ENCODE measurements at regions not wholly inside any gene's neighbourhood (a gene's known extent, or its start where the extent isn't known, plus 50 kb on each side); places are given as distances from the start of the nearest gene placed in this dataset.
A peak's percentile ranks its signal among the peaks of the same experiment; 100 is the strongest.

- no peak for TF ChIP-seq CTCF (IDR thresholded peaks at IDR 0.05; ENCODE audit: low read depth, low read length)
- peak in 1 of 2 donors; percentile 35 for DNase-seq (ENCODE audit: low read depth in 2 of 2)
- H3K4me3 ChIP-seq (replicated peaks in 1 of 2; ENCODE audit: low read depth in 2 of 2, low read length in 2 of 2): no peak overlapping the region
Measured at GRCh38 chr6:135701426-135701825, 150.1 kb upstream of the PDE7B start.

DNA sequence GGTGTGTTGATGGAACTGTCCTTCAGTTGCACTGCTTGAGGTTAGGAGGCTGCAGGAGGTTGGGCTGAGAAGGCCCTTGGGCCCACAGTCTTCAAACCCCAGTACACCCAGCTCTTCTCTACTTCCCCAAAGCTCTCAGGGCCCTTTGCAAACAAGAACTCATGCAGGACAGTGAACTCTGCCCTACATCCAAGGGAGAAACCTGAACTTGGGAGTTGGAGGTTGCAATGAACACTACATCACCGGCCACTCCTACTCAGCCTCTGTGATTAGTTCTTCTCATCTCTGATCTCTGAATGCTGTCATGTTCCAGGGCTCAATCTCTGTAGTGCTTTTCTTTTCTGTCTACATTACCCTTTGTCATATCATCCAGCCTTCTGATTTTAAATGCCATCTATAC is 148.5 kb upstream of the PDE7B start:
- no peak for TF ChIP-seq CTCF (IDR thresholded peaks at IDR 0.05; ENCODE audit: low read depth, low read length)
- no peak for DNase-seq (ENCODE audit: low read depth in 2 of 2)
- no peak overlapping the region for H3K4me3 ChIP-seq (replicated peaks in 1 of 2; ENCODE audit: low read depth in 2 of 2, low read length in 2 of 2)

- no peak for TF ChIP-seq CTCF (IDR thresholded peaks at IDR 0.05; ENCODE audit: low read depth, low read length)
- DNase-seq (ENCODE audit: low read depth in 2 of 2): peak in 1 of 2 donors; percentile 5
- H3K4me3 ChIP-seq (replicated peaks in 1 of 2; ENCODE audit: low read depth in 2 of 2, low read length in 2 of 2): no peak overlapping the region
Measured at GRCh38 chr6:135703621-135704020, 147.9 kb upstream of the PDE7B start.

GRCh38 chr6:135707426-135707825 is 144.1 kb upstream of the PDE7B start:
- no peak for DNase-seq (ENCODE audit: low read depth in 2 of 2)
- TF ChIP-seq CTCF (IDR thresholded peaks at IDR 0.05; ENCODE audit: low read depth, low read length): no peak
- H3K4me3 ChIP-seq (replicated peaks in 1 of 2; ENCODE audit: low read depth in 2 of 2, low read length in 2 of 2): no peak overlapping the region

DNA sequence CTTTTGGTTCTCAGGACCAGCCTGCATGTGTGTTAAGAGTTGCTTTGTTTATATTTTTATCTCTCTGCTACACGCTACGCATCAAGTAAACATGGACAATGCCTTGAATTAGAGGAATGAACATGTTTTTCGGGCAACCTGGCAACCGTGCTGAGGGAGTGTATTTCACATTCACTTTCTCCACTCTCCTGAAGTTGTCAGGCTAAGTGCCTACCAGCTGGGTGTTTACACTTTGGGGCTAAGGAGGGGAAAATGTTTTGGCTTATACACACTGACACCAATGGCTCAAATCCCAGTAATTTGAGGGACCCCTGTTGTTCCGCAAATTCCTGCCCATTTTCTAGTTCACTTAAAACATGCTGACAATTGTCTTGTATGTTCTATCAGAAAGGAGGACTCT is 141.5 kb upstream of the PDE7B start:
- no peak for TF ChIP-seq CTCF (IDR thresholded peaks at IDR 0.05; ENCODE audit: low read depth, low read length)
- no peak overlapping the region for H3K4me3 ChIP-seq (replicated peaks in 1 of 2; ENCODE audit: low read depth in 2 of 2, low read length in 2 of 2)
- DNase-seq (ENCODE audit: low read depth in 2 of 2): no peak

DNA sequence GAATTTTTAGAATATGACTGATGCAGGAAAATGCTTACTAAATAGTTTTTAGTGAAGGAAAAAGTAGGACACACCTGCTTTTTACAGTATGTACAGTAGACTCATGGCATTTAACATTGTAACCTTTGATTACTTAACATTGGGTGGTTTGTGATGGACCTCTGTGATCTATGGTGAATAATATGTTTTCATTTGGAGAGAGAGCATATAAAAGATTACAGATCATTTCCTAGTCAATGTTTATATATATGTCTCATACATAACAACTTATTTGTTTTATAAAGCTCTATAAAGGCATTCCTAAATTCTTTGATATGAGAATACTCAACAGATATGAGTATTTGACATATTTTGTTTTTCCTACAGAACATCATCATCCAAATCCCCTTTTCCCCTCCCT is 129.3 kb upstream of the PDE7B start:
- H3K4me3 ChIP-seq (replicated peaks in 1 of 2; ENCODE audit: low read depth in 2 of 2, low read length in 2 of 2): no peak overlapping the region
- TF ChIP-seq CTCF (IDR thresholded peaks at IDR 0.05; ENCODE audit: low read depth, low read length): no peak
- DNase-seq (ENCODE audit: low read depth in 2 of 2): peak in 1 of 2 donors; percentile 16

DNA sequence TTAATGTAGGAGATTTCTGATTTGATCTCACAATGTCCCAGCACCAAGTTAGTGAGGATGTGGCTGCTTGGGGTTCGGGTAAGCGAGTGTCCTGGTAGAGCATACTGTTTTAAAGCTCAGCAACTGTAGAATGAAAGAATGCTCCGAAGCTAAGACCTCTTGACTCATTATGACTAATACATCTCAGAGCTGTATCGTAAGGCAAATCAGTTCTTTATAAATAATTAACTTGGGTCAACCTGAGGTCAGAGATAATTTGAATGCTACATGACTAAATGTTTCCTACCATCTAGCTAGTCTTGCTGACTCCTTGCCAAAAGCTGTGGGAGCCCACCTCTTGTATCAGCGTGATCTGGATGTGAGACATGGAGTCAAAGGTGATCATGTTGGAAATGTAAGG is 128.8 kb upstream of the PDE7B start:
- TF ChIP-seq CTCF (IDR thresholded peaks at IDR 0.05; ENCODE audit: low read depth, low read length): no peak
- peak; percentile 66 to 86 for DNase-seq (ENCODE audit: low read depth in 2 of 2)
- H3K4me3 ChIP-seq (replicated peaks in 1 of 2; ENCODE audit: low read depth in 2 of 2, low read length in 2 of 2): no peak overlapping the region

Measured in cardiac fibroblast (primary cell).